ENCODE measurements at regions not wholly inside any gene's neighbourhood (a gene's known extent, or its start where the extent isn't known, plus 50 kb on each side); places are given as distances from the start of the nearest gene placed in this dataset.

DNA sequence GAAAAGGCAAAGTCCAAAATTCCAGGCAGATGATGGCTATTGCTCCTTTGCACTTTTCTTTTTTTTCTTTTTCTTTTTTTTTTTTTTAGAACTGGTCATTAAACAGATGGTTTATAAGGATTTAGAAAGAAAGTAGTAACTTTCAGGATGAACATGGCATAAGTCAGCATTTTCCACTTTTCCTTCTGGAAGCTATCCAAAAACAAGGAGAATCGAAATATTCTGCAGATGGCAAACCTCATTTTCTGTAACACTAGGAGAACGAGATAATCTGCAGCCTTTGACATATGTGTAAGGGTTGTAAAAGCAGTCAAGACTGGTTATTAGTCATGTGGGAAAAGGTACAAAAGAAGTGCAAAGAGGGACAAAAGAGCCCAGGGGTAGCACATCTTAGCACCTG, 69.1 kb upstream of the PUM3 start:
- no peak for DNase-seq

DNA sequence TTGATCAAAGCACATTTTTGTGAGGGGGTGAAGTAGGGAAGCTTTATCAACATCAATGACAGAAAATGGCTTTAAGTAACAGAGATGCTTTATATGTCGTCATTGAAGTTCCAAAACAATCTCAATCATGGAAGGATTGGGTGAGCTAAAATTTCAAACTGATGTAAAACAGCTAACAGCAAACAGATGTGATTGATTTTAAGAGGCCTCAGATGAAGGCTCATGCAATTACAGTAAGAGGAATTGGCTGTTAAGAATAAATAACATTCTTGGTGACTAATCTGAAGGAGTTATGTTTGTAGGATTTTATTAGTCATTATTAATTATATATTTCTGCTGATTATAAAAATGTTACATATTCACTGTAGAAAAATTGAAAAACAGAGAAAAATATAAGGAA, 63.5 kb upstream of the PUM3 start:
- DNase-seq = no peak

DNA sequence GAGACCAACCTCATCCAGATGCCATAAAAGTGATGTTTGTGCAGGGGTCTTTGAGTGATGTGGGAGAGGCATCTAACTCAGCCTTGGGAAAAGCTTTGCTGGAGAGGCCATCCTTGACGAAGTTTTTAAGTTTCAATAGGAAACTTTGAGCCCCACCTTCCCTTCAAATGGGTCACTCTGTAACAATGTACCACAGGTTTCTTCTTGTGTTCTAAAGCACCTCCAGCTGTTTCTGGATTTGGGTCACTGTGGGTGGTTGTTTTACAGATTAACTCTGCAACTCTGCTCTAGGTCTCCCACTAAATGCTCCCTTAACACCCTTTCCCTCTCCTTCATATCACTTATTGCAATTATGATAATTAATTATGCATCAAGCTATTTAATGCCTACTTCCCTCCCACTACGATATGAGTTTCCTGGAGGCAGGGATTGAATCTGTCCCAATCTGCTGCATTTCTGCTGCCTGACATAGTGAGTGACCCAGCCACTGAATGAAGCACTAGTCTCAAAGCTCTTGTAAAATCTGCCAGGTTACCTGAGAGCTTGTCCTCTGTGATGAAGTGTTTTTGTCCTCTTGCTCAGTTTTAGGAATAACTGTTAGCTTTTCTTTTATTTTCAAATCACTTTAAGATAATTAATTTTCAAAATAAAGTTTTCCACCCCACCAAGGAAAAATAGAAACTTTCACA, 60.5 kb upstream of the PUM3 start:
- no peak for DNase-seq

Measured in HCEC 1CT (cell line).